Endothelial cell of umbilical vein (primary cell): ENCODE measurements at regions not wholly inside any gene's neighbourhood (a gene's known extent, or its start where the extent isn't known, plus 50 kb on each side); places are given as distances from the start of the nearest gene placed in this dataset.

Experiments
- CTCF ChIP-seq, 2 donors: IDR thresholded peaks; 1 replicate in 1 of 2; 2 replicates in 1 of 2; pipeline ENCODE4 v1.5.1; 2011; ENCODE audit warnings: low read length in 2 of 2, mild to moderate bottlenecking in 2 of 2, moderate library complexity in 2 of 2, control low read depth in 1 of 2, inconsistent platforms in 1 of 2, low read depth in 1 of 2; ENCODE audit not compliant: insufficient read depth in 1 of 2; ENCODE audit errors: extremely low read depth in 1 of 2
- EZH2 ChIP-seq: IDR thresholded peaks from 2 replicates; pipeline ENCODE4 v1.6.1; 2012; ENCODE audit warnings: borderline replicate concordance, low read depth, mild to moderate bottlenecking, moderate library complexity, low read length, inconsistent platforms; ENCODE audit not compliant: severe bottlenecking
- POLR2A ChIP-seq: IDR thresholded peaks from 2 replicates; pipeline ENCODE4 v1.6.1; 2012; ENCODE audit warnings: low read depth, mild to moderate bottlenecking, control low read depth, low read length

- no peak for TF ChIP-seq CTCF (IDR thresholded peaks at IDR 0.05; ENCODE audit: extremely low read depth in 1 of 2, insufficient read depth in 1 of 2, low read depth in 1 of 2, low read length in 2 of 2)
- no peak for TF ChIP-seq EZH2
- no peak for TF ChIP-seq POLR2A
Observed at GRCh38 chr13:67395577-67395976, 165.4 kb upstream of the PCDH9 start.
